A549 (cell line): ENCODE measurements at regions not wholly inside any gene's neighbourhood (a gene's known extent, or its start where the extent isn't known, plus 50 kb on each side); places are given as distances from the start of the nearest gene placed in this dataset.
"Not testable (repeated sequence)": the region's sequence is repeated elsewhere in the genome, so short reads cannot be mapped to it uniquely, and the experiment has no call there.

Experiments
- ATAC-seq, 2 experiments: fragments of 200-7000 bp in 1 of 2; fragments of >200 bp in 1 of 2; cut with Nextera tagmentation in 1 of 2; cut with Tn5 transposase in 1 of 2; 3 replicates each; pipeline versions ENCODE4 v1.8.0 to v1.9.1; 2018 to 2020; ENCODE audit warnings: mild to moderate bottlenecking in 1 of 2, moderate library complexity in 1 of 2
- CTCF ChIA-PET: fragments of 300-600 bp; sonication (Branson Sonifier 250); formaldehyde crosslinking; extraction: SDS; loops from one replicate; lab custom pipeline; 2021; ENCODE audit warnings: antibody characterized with exemption, inconsistent platforms; lab: Yijun Ruan, JAX
- POLR2A ChIA-PET: fragments of 350-600 bp; formaldehyde crosslinking; extraction: SDS; loops from one replicate; lab custom pipeline; 2021; ENCODE audit warnings: antibody characterized with exemption, inconsistent platforms; lab: Yijun Ruan, JAX
- DNase-seq, 2 experiments: peaks; one replicate each; pipeline versions ENCODE4 v3.0.0 to v3.0.0-alpha.2; 2011 to 2016; ENCODE audit warnings: low read depth in 1 of 2, low spot score in 1 of 2
- FAIRE-seq: peaks from 2 replicates; lab custom pipeline; 2011; peaks lifted over from hg19 to GRCh38; lab: Jason Lieb, UNC
- H3K27ac ChIP-seq, 2 experiments: fragments of >200 bp; sonication (Bioruptor Twin); formaldehyde crosslinking; 3 replicates each; pipeline ENCODE4 v1.5.1; 2016 to 2017
- H3K4me1 ChIP-seq: fragments of >200 bp; sonication (Bioruptor Twin); formaldehyde crosslinking; 3 replicates; pipeline ENCODE4 v1.6.1; 2016
- H3K4me2 ChIP-seq: fragments of >200 bp; sonication (Bioruptor Twin); formaldehyde crosslinking; 3 replicates; pipeline ENCODE4 v1.6.1; 2016
- H3K4me3 ChIP-seq: fragments of >200 bp; sonication (Bioruptor Twin); formaldehyde crosslinking; 3 replicates; pipeline ENCODE4 v1.5.1; 2016
- H3K9me3 ChIP-seq: fragments of >200 bp; sonication (Bioruptor Twin); formaldehyde crosslinking; 3 replicates; pipeline ENCODE4 v1.6.1; 2016
- BCL3 ChIP-seq: fragments of >200 bp; sonication (Bioruptor Twin); formaldehyde crosslinking; IDR thresholded peaks from 3 replicates; pipeline ENCODE4 v1.6.1; 2016
- CBX2 ChIP-seq: fragments of 200-600 bp; sonication (generic); IDR thresholded peaks from 2 replicates; pipeline ENCODE4 v1.6.1; 2016; ENCODE audit warnings: low read depth, mild to moderate bottlenecking, borderline replicate concordance
- E2F6 ChIP-seq: IDR thresholded peaks from 2 replicates; pipeline ENCODE4 v1.6.1; 2012; ENCODE audit warnings: low read depth, borderline replicate concordance
- EP300 ChIP-seq, 2 experiments: fragments of >200 bp; sonication (Bioruptor Twin); formaldehyde crosslinking; IDR thresholded peaks; 2 replicates in 1 of 2; 3 replicates in 1 of 2; pipeline ENCODE4 v1.6.1; 2016 to 2017
- FOXS1 ChIP-seq: fragments of 250-450 bp; sonication (Bioruptor Pico); IDR thresholded peaks from 2 replicates; pipeline ENCODE4 v1.5.0; 2020; ENCODE audit warnings: mild to moderate bottlenecking, moderate library complexity
- HOXA7 ChIP-seq: fragments of 250-450 bp; sonication (Bioruptor Pico); IDR thresholded peaks from 2 replicates; pipeline ENCODE4 v1.5.0; 2020; ENCODE audit warnings: mild to moderate bottlenecking, moderate library complexity
- HOXB5 ChIP-seq: fragments of 250-450 bp; sonication (Bioruptor Pico); IDR thresholded peaks from 2 replicates; pipeline ENCODE4 v1.5.0; 2020; ENCODE audit warnings: mild to moderate bottlenecking, moderate library complexity
- KDM5A ChIP-seq: fragments of 200-600 bp; sonication (generic); IDR thresholded peaks from 2 replicates; pipeline ENCODE4 v1.6.1; 2016; ENCODE audit warnings: antibody characterized with exemption, mild to moderate bottlenecking
- MAFK ChIP-seq: fragments of 450-650 bp; IDR thresholded peaks from 2 replicates; pipeline ENCODE4 v1.6.1; 2014; ENCODE audit not compliant: partially characterized antibody
- MYC ChIP-seq: IDR thresholded peaks from 2 replicates; pipeline ENCODE4 v1.6.1; 2012; ENCODE audit warnings: mild to moderate bottlenecking, inconsistent platforms, low read length, improper control_type of control experiment, borderline replicate concordance
- NPAS2 ChIP-seq: fragments of 250-450 bp; sonication (Bioruptor Pico); IDR thresholded peaks from 2 replicates; pipeline ENCODE4 v1.8.0; 2022; ENCODE audit warnings: mild to moderate bottlenecking, moderate library complexity, borderline replicate concordance
- PBX3 ChIP-seq: IDR thresholded peaks from 2 replicates; pipeline ENCODE4 v1.6.1; 2012
- USF2 ChIP-seq: fragments of 450-650 bp; IDR thresholded peaks from 2 replicates; pipeline ENCODE4 v1.6.1; 2014; ENCODE audit warnings: antibody characterized with exemption
- ZC3H11A ChIP-seq: fragments of 450-650 bp; IDR thresholded peaks from 2 replicates; pipeline ENCODE4 v1.6.1; 2014; ENCODE audit warnings: antibody characterized with exemption, mild to moderate bottlenecking
- ZSCAN20 ChIP-seq: fragments of 250-450 bp; sonication (Bioruptor Pico); IDR thresholded peaks from 2 replicates; pipeline ENCODE4 v1.8.0; 2022; ENCODE audit warnings: mild to moderate bottlenecking, moderate library complexity
- WGBS: methylation state at CpG from one replicate; pipeline ENCODE4 v1.1.6; 2017; ENCODE audit errors: missing lambda C conversion rate; 5-methylcytosine and 5-hydroxymethylcytosine counted together
- TF ChIP-seq, protein P1 (sequence below): fragments of 200-600 bp; sonication (generic); IDR thresholded peaks from 2 replicates; pipeline ENCODE4 v1.6.1; 2016; ENCODE audit warnings: antibody characterized with exemption, mild to moderate bottlenecking, moderate library complexity

DNA sequence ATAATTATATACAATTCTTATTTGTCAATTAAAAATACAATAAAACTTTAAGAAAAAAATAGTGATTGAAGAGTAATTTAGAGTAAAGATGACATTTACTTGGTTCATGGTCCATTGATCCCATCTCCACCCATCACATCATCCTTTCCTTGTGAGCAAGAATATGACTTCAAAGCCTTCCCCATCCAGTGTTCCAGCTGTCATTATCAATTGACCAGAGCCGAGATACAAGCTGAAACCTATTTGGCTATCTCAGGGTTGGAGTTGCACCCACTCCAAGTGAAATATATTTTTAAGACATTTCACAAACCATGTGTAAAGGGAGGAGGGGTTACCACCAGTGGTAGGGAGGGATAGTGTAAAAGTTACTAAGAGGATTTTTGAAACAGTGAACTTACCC is 428.9 kb upstream of the C1orf87 start:
- no peak overlapping the region for H3K4me2 ChIP-seq
- no peak overlapping the region for H3K4me3 ChIP-seq
- FAIRE-seq (no peak), ATAC-seq (no peak), DNase-seq (no peak)
- ChIA-PET CTCF (interaction anchor here (0.8 kb wide), 1 partner anchor 16 kb away, joined by 3 read pairs; no protein-coding TSS in a partner anchor), POLR2A (no interaction called here)
- no peak for TF ChIP-seq E2F6
- TF ChIP-seq KDM5A = no peak
- no peak for TF ChIP-seq PBX3
- TF ChIP-seq CBX2 = no peak
- no peak for TF ChIP-seq MYC
- TF ChIP-seq, protein P1, sequence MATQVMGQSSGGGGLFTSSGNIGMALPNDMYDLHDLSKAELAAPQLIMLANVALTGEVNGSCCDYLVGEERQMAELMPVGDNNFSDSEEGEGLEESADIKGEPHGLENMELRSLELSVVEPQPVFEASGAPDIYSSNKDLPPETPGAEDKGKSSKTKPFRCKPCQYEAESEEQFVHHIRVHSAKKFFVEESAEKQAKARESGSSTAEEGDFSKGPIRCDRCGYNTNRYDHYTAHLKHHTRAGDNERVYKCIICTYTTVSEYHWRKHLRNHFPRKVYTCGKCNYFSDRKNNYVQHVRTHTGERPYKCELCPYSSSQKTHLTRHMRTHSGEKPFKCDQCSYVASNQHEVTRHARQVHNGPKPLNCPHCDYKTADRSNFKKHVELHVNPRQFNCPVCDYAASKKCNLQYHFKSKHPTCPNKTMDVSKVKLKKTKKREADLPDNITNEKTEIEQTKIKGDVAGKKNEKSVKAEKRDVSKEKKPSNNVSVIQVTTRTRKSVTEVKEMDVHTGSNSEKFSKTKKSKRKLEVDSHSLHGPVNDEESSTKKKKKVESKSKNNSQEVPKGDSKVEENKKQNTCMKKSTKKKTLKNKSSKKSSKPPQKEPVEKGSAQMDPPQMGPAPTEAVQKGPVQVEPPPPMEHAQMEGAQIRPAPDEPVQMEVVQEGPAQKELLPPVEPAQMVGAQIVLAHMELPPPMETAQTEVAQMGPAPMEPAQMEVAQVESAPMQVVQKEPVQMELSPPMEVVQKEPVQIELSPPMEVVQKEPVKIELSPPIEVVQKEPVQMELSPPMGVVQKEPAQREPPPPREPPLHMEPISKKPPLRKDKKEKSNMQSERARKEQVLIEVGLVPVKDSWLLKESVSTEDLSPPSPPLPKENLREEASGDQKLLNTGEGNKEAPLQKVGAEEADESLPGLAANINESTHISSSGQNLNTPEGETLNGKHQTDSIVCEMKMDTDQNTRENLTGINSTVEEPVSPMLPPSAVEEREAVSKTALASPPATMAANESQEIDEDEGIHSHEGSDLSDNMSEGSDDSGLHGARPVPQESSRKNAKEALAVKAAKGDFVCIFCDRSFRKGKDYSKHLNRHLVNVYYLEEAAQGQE = no peak
- TF ChIP-seq ZSCAN20 = no peak
- TF ChIP-seq USF2 = no peak
- no peaks in the 10 kb centered on the region for H3K9me3 ChIP-seq
- H3K27ac ChIP-seq = no peak overlapping the region
- WGBS = 12% methylated on average over 1 of the region's 1 CpG
- no peaks in the 10 kb centered on the region for H3K4me1 ChIP-seq

GRCh38 chr1:60489916-60490480 is 416.4 kb upstream of the C1orf87 start:
- FAIRE-seq = not testable (repeated sequence)

GRCh38 chr1:60488847-60489246 is 415.3 kb upstream of the C1orf87 start:
- H3K9me3 ChIP-seq = no peaks in the 10 kb centered on the region
- ATAC-seq (no peak), FAIRE-seq (no peak), DNase-seq (no peak)
- H3K4me3 ChIP-seq = no peak overlapping the region
- ChIA-PET POLR2A (no interaction called here), CTCF (no interaction called here)
- no peak overlapping the region for H3K4me2 ChIP-seq
- TF ChIP-seq HOXA7 (CRISPR knock-in tag) (no peak), EP300 (IDR thresholded peaks at IDR 0.05) (no peak), MAFK (no peak), ZC3H11A (no peak), BCL3 (no peak), HOXB5 (CRISPR knock-in tag) (no peak), FOXS1 (CRISPR knock-in tag) (no peak), NPAS2 (CRISPR knock-in tag) (no peak), E2F6 (no peak)
- H3K4me1 ChIP-seq = no peaks in the 10 kb centered on the region
- no peak overlapping the region for H3K27ac ChIP-seq

More at GRCh38 chr1:60489916-60490480, 416.4 kb upstream of the C1orf87 start:
- DNase-seq, H3K9me3 ChIP-seq, H3K4me1 ChIP-seq, H3K27ac ChIP-seq, POLR2A ChIA-PET: not testable (repeated sequence)
- H3K4me3 ChIP-seq = peak overlapping the region; percentile 31; the same call in 2 of the 3 replicates
- WGBS = 7% methylated on average over 14 of the region's 20 CpGs
- CTCF ChIA-PET = interaction anchor here (0.6 kb wide), 1 partner anchor 538 kb away, joined by 3 read pairs; no protein-coding TSS in a partner anchor
- peak in 1 of 2 experiments; percentile 39; a peak in 1 of 6 replicates for ATAC-seq
- H3K4me2 ChIP-seq = peak overlapping the region; percentile 53
